HG03521 (cell line): ENCODE measurements at regions not wholly inside any gene's neighbourhood (a gene's known extent, or its start where the extent isn't known, plus 50 kb on each side); places are given as distances from the start of the nearest gene placed in this dataset.

Experiments
- ATAC-seq: cut with Tn5 transposase; IDR thresholded peaks from one replicate; pipeline ENCODE4 v1.9.1; 2021; ENCODE audit warnings: mild to moderate bottlenecking, moderate library complexity; ENCODE audit not compliant: unreplicated experiment

DNA sequence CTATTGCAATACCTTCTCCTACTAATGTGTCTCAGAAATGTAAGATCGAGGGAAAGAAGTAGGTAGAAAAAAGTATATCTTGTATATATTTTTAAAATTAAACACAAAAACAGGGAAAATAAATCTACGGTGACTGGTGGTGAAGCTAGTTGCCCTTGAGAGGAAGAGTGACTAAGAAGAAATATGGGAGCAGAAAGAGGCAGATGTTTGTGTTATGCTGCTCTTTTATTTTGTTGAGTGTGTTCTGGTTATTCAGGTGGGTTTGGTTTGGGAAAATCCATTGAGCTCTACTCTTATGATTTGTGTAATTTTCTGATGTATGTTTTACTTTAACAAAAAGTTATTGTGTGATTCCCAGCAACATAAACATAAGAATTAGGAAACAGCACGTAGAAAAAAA is 444.9 kb upstream of the B3GALT2 start:
- ATAC-seq, result no peak

DNA sequence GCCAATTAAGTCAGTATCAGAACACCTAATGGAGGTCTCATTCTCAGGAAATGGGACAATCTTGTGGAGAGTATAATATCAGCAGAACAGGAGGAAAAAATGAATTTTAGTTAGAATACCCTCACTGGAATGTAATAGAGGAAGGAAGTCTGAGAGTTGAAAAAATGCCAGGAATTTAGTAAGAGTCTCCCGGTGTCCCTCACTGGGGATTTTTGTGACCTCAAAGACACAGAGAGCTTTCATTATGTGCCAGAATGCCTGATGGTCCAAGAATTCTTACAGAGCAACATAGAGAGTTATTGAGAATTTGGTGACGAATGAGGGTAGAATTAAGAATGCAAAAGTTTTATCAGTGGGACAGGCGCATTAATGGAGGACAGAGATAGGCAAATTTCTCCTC is 443.5 kb upstream of the B3GALT2 start:
- no peak for ATAC-seq

DNA sequence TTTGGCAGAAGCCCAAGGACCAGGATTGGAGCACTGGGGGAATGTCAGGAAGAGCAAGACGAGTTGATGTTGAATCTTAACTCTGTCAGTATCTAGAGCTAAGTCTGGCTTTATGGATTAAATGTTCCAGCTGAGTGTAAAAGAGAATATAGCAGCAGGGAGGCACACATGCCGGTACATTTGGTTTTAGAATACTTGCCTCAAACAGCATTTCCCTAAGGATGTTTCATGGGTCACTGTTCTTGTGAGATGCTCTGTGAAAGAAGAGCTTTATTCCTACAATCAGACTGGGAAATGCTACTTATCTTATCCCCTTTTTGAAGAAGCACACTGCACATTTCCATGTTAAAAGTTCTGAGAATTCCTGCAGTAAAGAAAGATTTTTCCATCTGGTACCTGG is 440.3 kb upstream of the B3GALT2 start:
- ATAC-seq, result no peak

DNA sequence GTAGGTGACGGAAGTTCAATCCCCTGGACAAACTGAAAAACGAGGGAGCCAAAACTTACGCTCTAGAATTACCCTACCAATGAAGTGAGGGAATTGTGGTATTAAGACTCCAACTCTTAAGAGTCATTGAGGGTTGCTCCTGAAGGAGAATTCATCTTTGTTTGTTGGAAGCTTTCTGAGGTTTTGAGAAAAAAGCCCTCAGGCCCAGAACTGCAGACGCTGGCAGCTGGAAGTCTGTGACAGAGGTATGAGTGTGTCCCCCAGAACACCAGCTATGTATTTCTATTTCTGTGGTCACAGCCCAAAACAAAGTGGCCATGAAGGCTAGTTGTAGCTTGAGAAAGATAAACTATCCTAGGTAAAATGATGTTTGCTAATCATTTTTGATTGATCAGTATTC is 438.8 kb upstream of the B3GALT2 start:
- ATAC-seq, result no peak

DNA sequence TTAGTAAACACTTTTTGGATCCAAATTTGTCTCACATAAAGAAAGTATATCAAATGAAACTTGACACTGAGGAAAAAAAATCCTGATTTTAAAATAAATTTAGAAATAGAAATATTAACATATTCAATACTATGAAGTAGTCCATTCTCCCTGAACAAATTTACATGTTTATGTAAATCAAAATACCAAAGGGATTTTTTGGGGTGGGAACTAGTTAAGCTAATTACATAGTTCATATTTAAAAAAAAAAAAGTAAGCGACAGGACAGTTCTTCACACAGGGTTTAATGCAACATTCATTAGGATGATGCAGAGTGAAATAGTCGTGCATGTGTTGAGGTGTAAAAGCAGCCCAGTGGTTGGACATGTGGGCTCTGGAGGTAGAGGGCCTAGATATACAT is 433.5 kb upstream of the B3GALT2 start:
- ATAC-seq, result no peak

DNA sequence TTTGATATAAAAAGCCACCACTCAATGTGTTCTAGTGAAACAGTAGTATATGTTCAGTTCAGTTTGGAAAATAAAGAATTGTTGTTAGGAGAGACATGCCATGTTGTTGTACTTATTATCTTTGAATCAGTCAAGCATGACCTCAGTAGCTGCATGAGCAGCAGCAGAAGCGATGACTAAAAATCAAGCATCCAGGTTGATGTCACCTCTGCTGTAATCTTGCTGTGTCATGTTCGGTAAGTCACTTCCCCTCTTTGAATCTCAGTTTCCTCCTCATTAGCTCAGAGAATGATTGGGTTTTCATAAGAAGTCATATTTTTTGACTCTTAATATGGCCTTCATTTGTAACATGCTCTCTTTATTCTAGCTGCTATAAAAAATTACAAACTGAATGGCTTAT is 428.4 kb upstream of the B3GALT2 start:
- no peak for ATAC-seq

DNA sequence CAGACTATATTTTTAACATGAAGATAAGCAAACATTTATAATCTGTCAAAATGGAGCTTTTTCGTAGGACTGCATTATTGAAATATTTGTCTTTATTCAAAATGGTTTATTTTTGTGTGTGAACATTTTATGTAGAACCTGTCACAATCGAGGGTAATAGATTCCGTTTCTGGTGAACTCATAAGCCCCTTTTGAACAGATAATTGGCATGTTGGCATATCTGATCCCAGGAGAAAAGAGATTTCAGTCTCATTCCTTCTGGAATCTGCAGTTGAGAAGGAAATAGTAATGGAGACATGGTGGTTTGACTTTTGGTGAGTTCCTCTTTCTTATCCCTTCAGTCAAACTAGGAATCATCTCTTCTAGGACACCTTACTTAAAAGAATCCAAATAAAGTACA is 427.9 kb upstream of the B3GALT2 start:
- ATAC-seq, result no peak

DNA sequence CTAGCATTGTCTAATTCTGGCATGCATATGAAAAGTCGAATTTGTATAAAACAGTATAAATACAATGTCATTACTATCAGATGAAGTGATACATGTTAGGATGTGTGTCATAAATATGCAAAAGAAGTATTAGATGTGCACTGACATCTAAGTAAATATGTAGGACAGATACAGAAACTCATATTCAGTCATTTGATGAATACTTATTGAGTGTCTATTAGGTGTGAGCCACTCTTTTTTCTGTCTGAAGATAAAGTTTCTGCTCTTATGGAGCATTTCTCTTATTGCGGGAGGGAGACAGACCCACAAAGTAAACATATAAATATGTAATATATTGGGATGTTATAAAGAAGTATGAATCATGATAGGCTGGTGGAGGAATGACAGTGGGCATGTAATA is 426.6 kb upstream of the B3GALT2 start:
- no peak for ATAC-seq

DNA sequence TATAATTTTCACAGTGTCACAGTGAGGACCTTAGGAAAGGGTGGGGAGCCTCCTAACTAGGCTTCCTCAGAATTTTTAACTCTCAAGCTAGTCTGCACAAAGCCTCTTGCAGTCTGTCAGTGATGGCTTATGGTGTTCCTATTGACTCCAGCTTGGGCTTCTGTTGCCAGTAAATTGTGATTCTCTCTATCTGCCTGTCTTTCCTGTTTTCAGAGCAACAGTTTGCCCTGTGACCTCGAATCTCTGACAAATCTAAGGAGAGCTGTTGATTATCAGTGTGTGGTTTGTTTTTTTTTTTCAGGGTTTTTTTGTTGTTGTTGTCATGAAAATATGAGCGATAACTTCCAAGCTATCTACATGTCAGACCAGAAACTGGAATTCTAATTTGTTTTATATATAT is 423.2 kb upstream of the B3GALT2 start:
- no peak for ATAC-seq

DNA sequence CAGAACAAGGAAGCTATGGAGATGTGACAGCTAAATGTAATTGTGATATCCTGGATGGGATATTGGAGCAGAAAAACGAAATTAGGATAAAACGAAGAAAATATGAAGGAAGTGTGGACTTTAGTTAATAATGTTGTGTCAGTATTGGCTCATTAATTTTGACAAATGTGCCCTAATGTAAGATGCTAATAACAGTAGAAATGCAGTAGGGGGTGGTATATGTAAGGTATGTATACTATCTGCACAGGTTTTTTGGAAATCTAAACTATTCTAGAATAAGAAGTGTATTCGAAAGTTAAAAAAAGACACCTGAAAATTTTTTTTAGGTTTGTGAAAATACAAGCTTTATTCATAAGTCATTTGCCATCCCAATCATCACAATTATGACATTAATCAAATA is 421.4 kb upstream of the B3GALT2 start:
- ATAC-seq, result no peak

DNA sequence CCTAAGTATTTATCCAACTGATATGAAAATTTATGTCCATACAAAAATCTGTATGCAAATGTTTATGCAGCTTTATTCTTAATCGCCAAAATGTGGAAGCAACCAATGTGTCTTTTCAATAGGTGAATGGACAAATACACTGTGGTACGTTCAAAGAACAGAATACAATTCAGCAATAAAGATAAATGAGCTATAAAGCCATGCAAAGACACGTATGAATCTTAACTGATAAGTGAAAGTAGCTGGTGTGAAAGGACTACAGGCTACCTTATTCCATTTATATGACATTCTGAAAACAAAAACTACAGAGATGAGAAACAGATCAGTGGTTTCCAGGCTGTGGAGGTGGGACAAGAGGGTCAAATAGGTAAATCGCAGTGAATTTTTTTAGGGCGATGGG is 419.6 kb upstream of the B3GALT2 start:
- ATAC-seq, result no peak

DNA sequence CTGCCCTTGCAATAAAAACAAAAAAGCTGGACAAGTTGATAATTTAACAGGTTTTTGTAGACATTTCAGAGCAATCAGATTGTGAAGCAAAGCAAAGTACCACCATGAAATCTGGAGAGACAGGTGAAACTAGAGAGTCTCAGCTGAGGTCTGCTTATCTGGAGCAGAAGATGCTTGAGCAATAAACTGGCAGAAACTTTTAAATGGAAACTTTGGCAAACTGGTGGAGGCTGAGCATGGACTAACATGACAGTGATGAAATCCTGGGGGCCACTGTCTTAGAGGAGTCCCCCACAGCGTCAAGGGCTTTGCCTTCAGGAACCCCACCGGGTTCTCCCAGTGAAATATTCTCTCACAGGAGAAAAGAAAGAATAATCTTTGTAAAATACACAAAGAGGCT is 416.3 kb upstream of the B3GALT2 start:
- ATAC-seq, result no peak

DNA sequence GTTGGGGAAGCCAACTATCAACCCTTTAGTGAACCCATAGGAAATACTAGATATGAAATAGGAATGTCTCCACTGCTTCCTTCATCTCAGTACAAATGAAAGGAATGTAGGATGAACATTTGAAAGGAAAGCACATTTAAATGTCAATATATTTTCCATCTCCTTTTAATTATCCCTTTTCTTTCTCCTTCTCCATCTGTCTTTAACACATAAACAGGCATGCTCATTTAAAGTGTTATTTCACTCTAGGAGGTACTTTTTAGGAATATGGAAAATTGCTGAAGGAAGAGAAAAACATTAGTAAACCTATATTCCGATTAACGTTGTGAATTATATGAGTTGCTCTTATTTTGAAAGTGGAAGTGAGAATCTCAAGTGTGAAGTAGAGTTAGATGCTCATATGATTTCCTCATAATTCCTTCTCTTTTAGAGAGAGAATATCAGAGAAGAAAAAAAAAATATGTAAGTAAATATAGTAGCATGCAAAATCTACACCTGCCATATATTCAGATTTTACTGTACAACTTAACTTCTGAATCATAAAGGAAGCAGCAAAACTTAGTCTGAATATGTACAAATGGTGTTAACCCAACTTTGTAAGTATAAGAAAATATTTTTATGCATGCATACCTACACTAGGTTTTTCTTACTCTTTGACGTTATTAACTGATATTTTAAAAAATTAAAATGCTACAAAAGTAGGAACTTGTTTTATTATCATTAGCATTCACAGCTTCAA is 406.9 kb upstream of the B3GALT2 start:
- no peak for ATAC-seq

DNA sequence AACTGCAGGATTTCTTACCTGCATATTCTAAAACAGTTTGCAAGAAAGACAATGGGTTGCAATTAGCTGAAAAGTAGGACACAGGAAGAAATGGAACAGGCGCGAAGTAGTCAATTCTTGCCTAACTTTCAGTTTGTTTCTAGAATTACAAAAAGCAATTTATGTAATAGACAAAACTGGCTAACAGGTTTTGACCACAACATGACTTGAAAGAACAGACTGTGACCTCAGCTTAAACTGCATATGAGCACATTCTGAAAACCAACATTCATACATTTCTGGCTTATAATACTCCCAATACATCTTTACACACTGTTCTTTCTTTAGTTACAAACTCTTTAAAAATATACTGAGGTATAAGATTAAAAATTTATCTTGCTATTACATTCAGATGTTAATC is 405.9 kb upstream of the B3GALT2 start:
- ATAC-seq, result no peak

DNA sequence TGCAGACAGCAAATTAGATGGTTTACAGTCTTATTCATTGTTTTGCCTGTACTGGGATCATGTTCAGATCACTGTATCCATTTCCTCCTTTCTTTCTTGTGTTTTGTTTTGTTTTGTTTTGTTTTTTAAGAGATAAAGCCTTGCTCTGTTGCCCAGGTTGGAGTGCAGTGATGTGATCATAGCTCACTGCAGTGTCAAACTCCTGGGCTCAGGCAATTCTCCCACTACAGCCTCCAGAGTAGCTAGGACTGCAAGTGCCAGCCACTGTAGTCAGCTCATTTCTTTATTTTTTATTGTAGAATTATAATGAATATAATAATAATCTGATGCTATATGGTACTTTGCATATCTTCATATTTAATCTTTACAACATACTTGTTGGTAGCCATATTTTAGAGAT is 403.7 kb upstream of the B3GALT2 start:
- ATAC-seq, result no peak

DNA sequence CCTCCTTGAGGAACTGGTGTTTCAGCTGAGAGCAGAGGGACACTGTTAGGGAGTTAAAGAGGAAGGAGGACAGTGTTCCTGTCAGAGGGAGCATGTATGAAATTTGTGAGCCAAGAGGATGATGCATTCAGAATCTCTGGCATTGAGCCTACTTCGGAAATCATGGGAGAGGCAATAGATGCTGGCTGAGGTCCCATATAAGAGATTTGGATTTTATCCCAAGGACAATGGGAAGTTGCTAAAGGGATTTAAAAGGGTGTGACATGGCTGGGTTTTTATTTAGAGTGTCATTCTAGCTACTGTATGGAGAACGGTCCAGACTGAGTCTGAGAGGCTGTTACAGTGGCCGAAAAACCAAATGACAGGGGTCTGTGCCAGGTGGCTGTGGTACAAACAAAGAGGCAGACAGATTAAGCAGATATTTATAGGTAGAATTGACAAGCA is 403.2 kb upstream of the B3GALT2 start:
- no peak for ATAC-seq

DNA sequence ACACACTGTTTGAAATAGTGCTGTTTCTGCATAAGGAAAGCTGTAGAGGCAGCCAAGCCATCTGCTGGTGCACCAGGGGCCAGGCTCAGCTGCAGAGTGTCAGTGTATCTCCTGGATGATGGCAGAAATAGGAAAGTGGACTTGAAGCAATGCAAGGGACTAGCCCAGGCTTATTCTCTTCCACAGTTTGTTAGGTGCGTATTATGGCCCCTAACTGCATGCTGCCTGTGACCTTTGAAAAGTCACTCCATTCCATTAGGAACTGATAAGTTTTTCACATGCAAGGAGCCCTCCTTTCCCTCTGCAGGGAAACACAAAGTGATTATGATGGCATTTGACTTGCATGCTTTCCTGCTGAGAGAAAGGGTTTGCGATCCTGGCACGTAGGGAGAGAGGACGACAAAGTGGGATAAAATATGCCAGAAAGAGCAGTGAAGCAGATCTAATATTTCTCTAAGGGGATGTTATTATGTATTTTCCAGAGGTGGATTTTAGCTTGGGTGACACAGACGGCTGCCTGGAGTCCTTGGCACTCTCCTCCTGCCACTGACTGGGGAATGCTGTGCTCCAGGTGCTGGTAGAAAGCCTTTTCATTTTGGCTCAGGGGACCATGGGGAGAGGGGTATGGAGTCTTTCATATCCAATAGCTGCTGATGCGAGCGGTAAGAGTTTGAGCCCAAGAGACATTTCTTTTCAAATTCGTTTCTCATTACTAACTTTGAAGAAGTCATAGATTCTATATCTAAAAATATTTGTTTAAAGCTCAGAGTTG is 402.1 kb upstream of the B3GALT2 start:
- no peak for ATAC-seq

DNA sequence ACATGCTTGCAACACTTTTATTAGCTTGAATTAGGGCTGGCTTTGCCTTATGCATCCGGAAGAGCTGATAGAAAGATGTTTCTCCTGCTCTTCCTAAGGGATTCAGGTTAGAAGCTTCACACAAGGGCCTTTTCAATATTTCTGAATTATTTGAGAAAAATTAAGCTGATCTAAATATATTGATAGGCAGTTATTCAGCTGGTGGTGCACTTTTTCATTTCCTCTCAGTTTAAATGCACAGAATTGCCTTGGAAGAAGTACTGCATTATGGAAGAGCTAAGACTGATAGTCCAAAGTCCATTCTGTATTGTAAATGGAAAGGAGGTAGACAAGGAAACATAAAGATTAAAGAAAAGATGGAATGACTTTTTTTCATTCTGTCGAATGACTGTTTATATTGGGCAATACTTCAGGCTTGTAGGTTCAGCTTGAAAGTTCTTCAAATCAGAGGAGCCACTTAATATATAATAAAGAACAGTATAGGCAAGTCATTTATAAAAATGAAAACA is 398.4 kb upstream of the B3GALT2 start:
- ATAC-seq, result no peak

DNA sequence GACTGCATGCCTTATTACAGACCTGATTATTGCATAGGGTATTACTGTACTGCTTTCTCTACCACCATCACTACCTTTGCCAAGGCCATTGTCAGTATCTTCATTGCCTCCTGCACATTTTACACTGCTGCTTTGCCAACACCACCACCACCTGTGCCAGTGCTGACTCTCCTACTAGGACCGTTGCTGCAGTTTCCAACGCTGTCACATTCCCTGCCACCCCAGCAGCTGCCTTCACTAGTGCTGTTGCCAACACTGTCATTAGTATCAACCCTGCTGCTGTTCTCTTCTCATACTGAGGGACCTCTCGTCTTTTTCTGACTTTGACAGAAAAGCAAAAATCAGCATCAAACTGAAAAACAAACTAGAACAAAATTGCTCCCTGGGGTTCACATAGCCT is 394.9 kb upstream of the B3GALT2 start:
- ATAC-seq, result no peak

DNA sequence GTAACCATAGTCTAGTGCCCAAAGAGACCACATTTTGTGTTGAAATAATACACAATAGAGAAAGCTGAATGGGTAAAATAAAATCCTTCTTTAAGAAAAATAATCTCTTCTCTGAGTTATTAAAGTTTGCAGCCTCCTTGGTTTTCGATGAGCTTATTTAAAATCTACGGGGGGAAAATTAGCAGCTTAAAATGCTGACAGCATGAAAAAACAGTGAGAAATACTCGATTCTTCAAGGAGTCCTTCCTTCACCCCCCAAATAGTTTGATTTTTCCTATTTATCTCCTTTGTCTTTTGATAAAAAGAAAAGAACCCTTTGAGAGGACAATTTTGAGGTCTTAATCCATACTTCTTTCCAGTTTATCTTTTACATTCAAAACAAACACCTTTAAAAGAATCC is 394.0 kb upstream of the B3GALT2 start:
- no peak for ATAC-seq

DNA sequence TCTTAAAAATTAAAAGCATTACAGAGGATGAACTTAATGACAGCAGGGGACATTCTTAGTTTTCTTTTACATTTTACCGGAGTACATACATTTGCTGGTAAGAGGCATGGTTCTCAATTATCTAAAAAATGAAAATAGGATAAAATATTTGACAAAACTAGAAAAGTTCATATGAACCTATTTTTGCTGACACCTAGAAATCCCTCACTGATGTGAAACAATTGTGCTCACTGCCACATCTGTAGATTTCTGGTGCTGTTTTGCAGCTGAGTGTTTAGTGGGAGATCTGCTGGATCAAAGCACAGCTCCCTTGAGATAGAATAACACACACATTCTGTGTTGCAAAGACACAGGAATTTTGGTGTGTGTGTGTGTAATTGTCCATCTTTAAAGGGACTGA is 392.9 kb upstream of the B3GALT2 start:
- no peak for ATAC-seq

DNA sequence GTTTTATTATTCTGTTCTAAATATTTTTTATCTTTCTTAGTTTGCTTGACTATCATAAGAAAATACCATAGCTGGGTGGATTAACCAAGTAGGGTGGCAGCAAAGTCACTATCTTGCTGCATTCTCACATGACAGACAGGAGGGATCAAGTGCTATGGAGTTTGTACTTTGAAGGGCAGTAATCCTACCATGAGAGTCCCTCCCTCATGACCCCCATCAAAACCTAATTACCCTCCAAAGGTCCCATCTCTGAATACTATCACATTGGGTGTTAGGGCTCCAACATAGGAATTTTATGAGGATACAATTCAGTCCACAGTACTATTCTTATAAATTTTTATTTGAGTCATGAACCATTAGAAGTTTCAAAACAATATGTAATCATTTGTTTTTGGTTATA is 388.5 kb upstream of the B3GALT2 start:
- no peak for ATAC-seq

DNA sequence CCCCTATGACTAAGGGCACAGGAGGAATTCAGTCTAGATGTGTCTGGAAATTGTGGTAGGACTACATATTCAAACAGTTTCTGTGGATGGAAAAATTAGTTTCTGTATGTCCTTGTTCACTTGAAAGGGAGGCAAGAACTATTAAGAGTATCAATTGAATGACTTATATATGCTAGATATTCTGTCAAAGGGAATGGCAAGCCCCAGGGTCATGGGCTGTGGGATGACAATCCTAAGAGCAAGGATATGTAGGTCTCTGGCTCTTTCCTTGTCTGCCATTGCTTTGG is 383.5 kb upstream of the B3GALT2 start:
- no peak for ATAC-seq
